NK-92 (cell line): ENCODE measurements at regions not wholly inside any gene's neighbourhood (a gene's known extent, or its start where the extent isn't known, plus 50 kb on each side); places are given as distances from the start of the nearest gene placed in this dataset.
"Not testable (repeated sequence)": the region's sequence is repeated elsewhere in the genome, so short reads cannot be mapped to it uniquely, and the experiment has no call there.

Source experiments
- DNase-seq: peaks from one replicate; lab custom pipeline; 2025; ENCODE audit not compliant: unreplicated experiment; lab: John Stamatoyannopoulos, UW

DNA sequence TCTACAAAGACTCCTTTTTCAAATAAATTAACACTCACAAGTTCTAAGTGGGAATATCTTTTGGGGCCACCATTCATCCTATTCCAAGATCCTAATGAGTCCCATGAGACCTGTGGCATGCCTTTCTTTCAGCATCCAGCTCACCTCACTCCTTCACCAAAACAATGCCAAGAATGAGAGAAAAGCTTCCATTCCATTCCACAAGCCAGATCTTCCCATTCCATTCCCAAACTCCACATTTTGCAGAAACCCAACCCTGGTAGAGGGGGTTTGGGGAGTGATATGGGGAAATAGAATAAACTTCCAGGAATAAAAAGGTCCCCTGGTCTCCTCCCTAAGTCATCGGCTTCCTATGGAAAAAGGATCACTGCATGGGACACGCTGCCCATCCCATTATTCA lies 392.2 kb downstream of the NPIPA8 start:
- DNase-seq: no peak

DNA sequence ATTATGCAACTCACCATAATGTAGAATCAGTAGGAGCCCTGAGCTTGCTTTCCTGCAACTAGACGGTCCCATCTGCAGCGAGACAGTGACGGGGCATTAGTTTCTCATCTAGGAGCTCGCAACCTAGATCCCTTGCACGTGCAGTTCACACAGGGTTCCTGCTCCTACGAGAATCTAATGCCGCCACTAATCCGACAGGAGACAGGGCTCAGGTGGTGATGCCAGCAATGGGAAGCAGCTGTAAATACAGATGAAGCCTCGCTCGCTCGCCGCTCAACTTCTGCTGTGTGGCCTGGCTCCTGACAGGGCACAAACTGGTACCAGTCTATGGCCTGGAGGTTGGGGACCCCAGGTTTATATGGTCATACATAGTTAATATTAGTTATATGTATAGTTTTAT lies 394.5 kb downstream of the NPIPA8 start:
- no peak for DNase-seq

DNA sequence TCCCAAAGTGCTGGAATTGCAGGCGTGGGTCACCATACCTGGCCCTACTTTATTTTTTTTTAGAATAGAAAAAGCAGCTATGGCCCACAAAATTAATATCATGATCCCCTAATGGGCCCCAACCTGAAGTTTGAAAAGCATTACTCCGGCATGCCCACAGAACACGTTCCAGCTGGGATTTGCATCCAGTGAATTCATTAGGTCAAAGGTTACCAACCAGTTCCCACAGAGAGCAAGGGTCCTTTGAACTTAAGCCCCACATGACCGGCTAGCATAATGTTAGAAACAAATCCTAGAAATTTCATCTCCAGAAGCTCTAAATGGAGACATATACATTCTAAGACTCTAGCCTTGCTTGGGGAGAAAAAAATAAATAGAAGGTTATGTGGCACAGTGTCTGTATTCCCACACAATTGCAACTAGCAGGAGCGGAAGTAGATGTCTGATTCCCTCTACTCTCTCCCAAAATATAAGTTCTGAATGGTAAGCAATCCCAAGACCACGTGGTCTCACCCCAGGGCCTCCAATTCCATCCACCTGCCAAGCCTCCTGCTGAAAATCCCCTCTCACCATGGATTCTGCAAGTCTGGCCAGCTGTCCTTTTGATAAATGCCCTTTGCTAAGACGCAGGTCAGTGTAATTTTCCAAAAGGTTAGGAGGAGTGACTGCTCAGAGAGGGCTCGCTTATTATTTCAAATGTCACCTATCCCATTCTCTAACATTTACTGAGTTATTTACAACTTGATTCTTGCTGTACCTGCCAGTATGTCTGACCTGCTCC lies 395.8 kb downstream of the NPIPA8 start:
- DNase-seq: no peak

DNA sequence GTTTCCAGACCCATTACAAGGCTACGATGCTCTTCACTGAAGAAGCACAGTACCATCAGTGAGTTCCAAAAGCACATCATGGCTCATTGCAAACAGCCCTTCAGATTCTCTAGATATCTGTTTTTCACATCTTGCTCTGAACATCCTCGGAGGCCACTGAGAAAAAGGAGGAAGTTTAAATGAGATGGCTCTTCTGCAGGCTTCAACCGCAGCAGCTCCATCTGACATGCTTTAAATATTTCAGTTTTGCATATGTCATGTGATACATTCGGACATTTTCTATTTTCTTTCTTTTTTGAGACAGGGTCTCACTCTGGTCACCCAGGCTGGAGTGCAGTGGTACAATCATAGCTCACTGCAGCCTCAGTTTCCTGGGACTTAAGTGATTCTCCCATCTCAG lies 396.8 kb downstream of the NPIPA8 start:
- DNase-seq: no peak

DNA sequence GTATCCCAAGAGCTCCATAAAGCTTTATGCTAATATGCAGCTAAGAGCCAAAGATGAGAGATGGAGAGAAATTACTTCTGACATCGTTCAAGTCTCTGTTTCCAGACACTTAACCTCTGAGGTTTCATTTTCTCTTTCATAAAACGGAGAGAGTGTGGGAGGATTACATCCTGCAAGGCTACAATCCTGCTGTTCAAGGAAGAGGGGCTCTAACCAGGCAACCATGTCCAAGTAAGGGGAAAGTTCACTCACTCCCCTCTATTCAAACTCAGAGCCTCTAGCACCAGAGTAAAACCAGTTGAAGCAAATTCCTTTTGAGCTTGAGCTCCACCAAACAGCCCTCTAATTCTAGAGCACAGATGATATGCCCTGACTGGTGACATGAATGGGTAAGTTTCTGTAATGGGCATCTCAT lies 397.4 kb downstream of the NPIPA8 start:
- DNase-seq: no peak

DNA sequence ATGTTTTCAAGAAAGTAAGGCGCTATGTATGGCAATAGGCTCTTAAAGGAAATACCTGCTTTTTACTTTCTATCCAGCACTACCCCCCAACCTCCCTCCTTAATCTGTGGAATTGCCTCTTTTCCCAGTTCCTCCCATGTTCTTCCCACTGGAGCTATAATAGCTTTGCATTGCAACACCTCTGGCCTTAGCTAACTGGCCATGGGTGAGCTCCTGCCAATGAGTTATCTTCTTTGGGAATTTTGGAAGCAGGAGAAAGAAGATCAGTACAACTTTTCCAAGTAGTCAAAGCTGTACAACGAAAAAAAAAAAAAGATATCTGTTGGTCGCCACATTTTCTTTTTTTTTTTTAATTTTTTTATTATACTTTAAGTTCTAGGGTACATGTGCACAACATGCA lies 398.0 kb downstream of the NPIPA8 start:
- no peak for DNase-seq

DNA sequence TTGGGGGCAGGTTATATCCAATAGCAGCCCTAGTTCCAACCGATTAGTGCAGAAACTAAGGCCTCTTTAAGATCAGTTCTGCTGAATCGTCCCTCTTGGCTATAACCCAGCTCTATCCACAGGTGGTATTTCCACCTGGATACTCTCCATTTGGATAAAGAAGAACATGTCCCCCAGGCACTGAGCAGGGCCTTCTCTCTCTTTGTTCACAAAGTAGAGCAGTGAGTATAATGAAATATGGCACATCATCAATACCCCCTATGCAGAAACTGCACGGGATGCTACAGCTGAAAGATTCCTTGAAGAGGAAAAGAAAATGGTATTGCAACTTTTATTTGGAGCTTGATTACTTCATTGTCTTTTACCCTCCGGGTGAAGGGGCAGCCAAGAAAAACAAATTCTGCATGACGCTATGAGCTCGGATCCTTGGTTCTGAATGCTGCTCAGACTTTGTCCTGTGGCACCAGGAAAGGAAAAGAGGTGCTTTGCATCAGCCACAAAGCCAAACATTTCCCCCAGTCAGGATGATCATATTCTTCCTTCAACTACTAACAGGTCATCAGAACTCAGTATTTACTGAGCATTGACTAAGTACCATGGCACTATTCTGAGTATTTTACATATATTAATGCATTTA lies 399.7 kb downstream of the NPIPA8 start:
- no peak for DNase-seq

DNA sequence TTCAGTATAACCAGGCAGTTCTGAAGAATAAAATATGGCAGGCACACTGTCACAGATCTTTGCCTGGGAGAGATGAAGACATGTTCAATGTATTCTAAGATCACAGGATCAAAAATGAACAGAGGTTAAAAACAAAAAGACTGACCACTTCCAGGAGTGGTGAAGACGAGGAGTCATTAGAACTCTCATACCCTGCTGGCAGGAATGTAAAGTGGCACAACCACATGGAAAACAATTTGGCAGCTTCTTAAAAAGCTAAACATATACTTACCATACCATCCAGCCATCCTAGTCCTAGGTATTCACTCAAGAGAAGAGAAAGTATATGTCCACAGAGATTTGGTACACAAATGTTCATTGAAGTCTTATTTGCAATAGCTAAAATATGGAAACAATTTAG lies 406.3 kb downstream of the NPIPA8 start:
- DNase-seq: no peak

DNA sequence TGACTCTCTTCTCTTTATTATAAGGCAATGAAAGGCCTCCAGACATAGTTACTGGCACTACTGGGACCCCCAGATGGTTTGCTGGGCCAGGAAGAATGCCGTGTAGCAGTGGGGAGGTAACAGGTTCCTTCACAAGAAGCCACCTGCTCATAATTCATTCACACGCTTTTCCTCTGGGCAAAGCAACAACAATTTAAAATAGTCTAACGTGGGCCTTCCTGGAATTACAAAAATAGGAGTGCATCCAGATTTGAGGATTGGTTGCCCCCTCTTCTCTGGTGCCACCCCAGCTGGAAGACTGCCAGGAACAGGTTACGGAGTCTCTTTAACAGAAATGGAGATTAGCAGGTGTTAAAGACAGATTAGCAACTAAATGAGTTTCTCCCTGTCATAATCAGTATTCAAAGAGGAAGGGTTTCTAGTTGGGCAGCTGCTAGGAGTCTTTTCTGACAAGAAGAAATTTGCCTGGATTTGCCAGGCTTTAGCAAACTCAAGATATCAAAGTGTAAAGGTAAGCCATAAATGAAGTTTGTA lies 409.6 kb downstream of the NPIPA8 start:
- no peak for DNase-seq

DNA sequence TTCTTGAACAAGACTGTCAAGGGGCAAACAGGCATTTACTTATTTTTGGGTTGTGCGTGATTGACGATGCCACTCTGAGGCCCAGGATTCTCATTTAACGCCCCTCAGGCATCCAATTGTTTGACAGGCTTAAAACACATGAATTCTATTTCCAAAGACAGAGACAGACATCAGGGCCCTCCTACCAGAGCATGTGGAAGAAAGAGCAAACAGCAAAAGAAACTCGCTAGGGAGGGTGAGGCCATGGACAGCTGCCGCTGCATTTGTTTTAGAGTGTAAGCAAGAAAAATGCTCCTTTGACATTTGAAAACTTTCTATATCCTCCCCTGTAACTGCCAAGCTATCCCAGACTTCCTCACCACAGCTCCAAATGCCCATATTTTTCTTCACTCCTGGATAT lies 410.1 kb downstream of the NPIPA8 start:
- no peak for DNase-seq

DNA sequence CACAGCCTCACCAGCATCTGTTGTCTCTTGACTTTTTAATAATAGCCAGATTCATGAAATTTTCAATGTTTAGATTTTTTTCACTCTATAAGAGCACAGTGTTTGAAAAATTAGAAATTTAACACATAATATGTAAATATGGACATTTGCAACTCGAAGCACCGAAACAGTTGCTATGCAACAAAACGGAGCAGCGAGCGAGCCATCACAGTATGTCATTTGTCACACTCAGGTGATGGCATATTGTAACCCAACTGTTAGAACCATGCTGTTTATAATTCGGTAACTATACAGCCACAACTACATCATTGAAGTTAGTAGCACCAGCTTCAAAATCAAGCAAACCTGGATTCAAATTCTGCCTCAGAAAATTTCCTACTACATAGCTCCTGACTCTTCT lies 410.8 kb downstream of the NPIPA8 start:
- no peak for DNase-seq

DNA sequence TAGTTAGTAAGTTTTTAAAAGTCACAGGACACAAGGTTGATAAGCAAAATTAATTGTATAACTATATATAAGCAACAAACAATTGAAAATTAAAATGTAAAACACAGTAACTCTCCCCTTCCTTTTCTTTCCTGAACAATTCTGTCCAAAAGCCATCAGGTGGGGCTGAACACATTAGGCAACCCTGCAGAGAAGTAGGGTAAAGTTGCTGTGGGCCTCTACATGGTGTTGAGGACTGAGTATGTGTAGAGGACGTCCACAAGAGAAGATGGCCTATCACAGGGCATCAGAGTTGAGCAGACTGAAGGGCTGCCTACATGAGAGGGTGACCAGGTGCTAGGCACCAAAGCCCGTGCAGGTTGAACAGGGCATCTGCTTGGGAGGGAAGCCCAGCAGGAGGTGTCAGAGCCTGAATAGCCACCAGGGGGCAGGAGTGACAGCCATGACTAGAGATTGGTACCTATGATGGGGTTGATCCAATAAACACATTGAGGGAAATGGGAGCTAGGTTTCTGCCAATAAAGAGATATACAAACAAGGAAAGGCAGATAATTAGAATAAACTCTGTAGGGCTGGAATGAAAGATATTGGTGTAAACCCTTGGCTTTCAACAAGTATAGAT lies 415.1 kb downstream of the NPIPA8 start:
- no peak for DNase-seq

DNA sequence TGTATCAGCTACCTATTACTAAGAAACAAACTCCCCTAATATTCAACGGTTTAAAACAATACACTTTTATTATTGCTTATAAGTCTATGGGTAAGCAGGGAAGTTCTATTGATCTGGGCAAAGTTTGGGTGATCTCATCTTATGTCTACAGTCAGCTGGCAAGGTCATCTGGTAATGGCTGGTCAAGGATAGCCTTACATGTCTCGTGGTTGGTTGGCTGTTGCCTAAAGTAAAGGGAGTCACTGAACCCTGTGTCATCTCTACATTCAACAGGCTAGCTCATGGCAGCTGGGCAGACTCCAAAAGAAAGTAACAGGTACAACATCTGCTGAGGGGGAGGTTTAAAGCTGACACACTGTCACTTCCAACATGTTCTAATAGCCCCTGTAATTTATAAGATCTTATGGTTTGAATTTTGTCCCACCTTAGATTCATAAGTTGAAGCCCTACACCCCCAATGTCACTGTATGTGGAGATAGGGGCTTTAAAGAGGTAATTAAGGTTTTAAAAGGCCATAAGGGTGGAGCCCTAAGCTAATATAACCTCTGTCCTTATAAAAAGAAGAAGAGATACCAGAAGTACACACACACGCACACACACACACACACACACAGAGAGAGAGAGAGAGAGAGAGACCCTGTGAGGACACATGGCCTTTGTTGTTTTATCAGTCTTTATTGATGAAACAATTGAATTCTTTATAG lies 419.1 kb downstream of the NPIPA8 start:
- no peak for DNase-seq

DNA sequence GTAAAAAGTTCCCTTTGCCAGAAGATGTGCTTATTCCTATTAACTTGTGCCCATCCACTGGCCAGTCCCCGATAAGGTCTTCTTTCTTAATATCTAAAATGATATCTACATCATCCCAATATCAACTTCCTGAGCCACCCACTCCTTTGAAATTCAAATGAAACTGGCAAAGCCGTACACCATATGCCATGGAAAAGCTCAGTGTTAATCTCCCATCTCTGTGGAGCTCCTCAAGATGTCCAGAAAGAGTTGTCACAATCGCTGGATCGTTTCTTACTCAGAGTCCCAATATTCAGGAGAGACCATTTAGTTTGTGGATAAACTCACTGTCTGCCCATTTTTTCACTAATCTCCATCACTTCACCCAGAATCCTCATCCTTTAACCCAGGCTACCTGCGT lies 420.7 kb downstream of the NPIPA8 start:
- no peak for DNase-seq

DNA sequence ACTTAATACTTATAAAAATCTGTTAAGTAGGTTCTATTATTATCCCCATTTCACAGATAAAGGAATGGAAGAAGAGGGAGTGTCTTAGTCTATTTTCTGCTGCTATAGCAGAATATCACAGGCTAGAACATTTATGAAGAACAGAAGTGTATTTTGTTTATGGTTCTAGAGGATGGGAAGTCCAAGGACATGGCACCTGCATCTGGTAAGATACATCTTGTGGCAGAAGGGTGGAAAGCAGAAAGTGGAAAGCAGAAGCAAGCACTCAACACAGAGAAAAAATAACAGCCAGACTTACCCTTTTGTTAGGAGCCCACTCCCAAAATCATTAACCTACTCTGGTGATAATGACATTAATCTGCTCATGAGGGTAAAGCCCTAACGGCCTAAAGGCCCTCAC lies 422.4 kb downstream of the NPIPA8 start:
- no peak for DNase-seq

DNA sequence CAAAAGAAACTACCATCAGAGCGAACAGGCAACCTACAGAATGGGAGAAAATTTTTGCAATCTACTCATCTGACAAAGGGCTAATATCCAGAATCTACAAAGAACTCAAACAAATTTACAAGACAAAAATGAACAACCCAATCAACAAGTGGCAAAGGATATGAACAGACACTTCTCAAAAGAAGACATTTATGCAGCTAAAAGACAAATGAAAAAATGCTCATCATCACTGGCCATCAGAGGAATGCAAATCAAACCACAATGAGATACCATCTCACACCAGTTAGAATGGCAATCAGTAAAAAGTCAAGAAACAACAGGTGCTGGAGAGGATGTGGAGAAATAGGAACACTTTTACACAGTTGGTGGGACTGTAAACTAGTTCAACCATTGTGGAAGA lies 425.0 kb downstream of the NPIPA8 start:
- not testable (repeated sequence) for DNase-seq

DNA sequence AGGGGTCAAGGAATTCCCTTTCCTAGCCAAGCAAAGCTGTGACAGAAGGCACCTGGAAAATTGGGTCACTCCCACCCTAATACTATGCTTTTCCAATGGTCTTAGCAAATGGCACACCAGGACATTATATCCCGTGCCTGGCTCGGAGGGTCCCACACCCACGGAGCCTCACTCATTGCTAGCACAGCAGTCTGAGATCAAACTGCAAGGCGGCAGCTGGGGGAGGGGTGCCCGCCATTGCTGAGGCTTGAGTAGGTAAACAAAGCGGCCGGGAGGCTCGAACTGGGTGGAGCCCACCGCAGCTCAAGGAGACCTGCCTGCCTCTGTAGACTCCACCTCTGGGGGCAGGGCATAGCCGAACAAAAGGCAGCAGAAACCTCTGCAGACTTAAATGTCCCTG lies 429.9 kb downstream of the NPIPA8 start:
- DNase-seq: not testable (repeated sequence)

DNA sequence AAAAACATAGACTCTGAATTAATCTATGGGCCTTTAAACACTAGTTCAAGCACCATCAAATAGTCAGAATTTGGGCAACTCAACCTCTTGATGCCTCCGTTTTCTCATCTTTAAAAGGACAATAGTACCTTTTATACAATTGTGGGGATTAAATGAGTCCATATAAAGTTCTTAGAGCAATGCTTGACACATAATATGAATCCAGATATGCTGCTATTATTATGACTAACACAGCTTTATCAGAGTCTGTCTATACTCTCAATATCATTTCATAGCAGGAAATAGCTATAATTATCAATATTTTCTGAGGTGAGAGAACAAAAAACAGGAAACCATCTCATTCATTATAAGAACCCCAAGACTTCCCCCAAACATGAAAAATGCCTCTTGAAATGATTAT lies 430.5 kb upstream of the XYLT1 start:
- DNase-seq: no peak

DNA sequence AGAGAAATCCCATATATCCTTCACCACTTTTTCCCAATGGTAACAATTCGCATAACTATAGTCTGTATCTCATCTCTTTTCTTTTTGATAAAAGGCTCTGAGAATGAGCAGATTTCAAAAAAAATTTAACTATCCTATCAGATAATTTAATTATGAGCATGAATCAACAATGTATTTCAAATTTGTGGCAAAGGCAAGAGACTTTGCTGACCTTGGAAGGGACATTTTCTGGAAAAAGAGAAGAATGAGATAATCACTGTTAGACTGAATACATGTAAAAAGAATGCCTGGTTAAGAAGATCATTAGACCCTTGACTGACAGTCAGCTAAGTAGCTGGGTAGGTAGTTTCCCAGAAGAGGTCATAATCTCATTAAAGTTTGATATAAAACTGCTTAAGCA lies 428.4 kb upstream of the XYLT1 start:
- DNase-seq: no peak

DNA sequence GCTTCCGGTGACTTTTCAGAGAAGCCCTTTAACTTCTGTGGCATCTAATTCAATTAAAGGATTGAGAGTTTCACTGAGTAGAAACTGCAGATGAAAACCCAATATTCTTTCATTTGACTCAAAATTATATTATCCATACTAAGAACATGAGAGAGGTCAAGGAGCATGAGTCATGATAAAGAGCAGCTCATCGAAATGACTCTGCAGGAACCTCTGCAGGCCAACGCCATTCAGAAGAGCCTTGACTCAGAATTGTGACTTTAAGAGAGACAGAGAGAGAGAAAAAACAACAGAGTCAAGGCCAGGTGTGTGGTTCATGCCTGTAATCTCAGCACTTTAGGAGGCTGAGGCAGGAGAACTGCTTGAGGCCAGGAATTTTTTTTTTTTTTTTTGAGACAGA lies 417.2 kb upstream of the XYLT1 start:
- no peak for DNase-seq

DNA sequence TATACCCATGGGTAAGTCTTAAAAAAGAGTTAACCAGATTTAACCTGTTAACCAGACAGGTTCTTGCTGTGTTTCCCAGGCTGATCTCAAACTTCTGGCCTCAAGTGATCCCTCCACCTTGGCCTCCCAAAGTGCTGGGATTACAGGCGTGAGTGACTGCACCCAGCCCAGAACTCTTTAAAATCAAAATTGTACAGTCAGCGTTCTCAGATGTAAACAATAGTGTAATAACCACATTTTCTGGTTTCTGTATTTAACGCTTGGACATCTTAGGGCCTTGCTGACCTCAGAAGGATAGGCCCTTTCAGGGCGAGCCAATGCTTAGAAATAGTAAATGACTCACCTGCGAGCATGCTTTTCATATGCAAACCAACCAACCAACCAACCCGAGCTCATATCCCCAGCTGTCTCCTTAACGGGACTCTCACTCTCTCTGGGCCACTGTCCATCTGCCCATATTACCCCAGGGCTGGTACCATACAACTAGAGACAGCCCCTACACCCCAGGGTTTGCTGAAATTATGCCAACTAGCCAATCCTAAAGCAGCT lies 415.0 kb upstream of the XYLT1 start:
- no peak for DNase-seq
